RWPE1 (cell line): ENCODE measurements at regions not wholly inside any gene's neighbourhood (a gene's known extent, or its start where the extent isn't known, plus 50 kb on each side); places are given as distances from the start of the nearest gene placed in this dataset.

Experiments
- CTCF ChIA-PET: fragments of 350-600 bp; sonication (Branson Sonifier 250); formaldehyde crosslinking; extraction: SDS; loops from one replicate; lab custom pipeline; 2021; lab: Yijun Ruan, JAX
- POLR2A ChIA-PET: fragments of 400-600 bp; formaldehyde crosslinking; extraction: SDS; loops from one replicate; lab custom pipeline; 2020; ENCODE audit warnings: antibody characterized with exemption; ENCODE audit not compliant: low non-redundant PET; lab: Yijun Ruan, JAX
- DNase-seq: peaks from one replicate; pipeline ENCODE4 v3.0.0; 2012; ENCODE audit warnings: low spot score
- H3K27ac ChIP-seq: fragments of 450-650 bp; 2 replicates; pipeline ENCODE4 v1.5.1; 2017
- CTCF ChIP-seq: fragments of 450-650 bp; conservative IDR thresholded peaks from 2 replicates; pipeline ENCODE4 v1.5.1; 2017; ENCODE audit warnings: low read depth, mild to moderate bottlenecking

- DNase-seq = no peak
- no peak for TF ChIP-seq CTCF
- H3K27ac ChIP-seq = no peak overlapping the region
- ChIA-PET POLR2A (no interaction called here), CTCF (no interaction called here)
Observed at GRCh38 chr3:78165876-78166275, 1126.0 kb downstream of the ROBO2 start.

GRCh38 chr3:78174821-78175220 is 1134.9 kb downstream of the ROBO2 start:
- POLR2A ChIA-PET = no interaction called here
- no peak for TF ChIP-seq CTCF
- H3K27ac ChIP-seq = no peak overlapping the region
- no peak for DNase-seq
- CTCF ChIA-PET = no interaction called here

DNA sequence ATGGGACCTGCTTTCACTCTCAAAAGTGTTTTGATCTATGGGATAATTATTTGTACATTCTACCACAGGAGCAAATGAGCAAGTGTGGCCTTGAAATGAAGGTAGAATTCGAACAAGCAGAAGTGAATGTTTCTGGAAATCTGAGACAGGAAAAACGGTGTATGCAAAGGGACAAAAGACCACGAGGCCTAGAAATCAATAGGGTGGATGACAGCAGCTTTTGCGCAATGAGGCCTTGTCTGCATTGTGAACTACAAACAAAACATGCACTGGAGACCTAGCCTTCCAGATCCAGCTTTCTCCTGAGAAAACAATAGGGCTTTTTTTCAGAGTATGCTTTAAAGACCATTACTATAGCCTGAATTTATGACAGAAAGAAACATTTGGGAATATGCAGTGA is 1137.0 kb downstream of the ROBO2 start:
- no peak for DNase-seq
- ChIA-PET POLR2A (no interaction called here), CTCF (no interaction called here)
- H3K27ac ChIP-seq = no peak overlapping the region
- no peak for TF ChIP-seq CTCF

- CTCF ChIA-PET = interaction anchor here (0.6 kb wide), 1 partner anchor 279 kb away, joined by 5 read pairs; no protein-coding TSS in a partner anchor
- TF ChIP-seq CTCF = no peak
- DNase-seq = no peak
- POLR2A ChIA-PET = no interaction called here
- no peak overlapping the region for H3K27ac ChIP-seq
Observed at GRCh38 chr3:78177780-78178179, 1137.9 kb downstream of the ROBO2 start.

DNA sequence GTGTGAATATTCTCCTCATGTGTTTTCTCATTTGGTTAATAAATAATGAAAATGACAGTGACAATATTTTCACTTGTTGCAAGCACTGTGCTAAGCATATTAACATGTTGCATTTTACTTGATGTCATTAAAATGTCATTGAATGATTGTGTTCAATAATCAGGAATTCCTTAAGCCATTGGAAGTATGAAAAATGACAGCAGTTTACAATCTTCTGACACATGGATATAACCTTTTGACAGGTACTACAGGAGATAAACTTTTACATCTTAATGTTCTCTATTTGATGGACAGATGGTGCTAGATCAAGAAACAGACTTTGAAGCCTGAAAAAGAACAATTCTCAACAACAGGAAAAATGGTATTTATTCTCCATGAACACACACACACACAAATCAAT is 1138.3 kb downstream of the ROBO2 start:
- TF ChIP-seq CTCF = no peak
- DNase-seq = no peak
- ChIA-PET CTCF (no interaction called here), POLR2A (no interaction called here)
- H3K27ac ChIP-seq = no peak overlapping the region

DNA sequence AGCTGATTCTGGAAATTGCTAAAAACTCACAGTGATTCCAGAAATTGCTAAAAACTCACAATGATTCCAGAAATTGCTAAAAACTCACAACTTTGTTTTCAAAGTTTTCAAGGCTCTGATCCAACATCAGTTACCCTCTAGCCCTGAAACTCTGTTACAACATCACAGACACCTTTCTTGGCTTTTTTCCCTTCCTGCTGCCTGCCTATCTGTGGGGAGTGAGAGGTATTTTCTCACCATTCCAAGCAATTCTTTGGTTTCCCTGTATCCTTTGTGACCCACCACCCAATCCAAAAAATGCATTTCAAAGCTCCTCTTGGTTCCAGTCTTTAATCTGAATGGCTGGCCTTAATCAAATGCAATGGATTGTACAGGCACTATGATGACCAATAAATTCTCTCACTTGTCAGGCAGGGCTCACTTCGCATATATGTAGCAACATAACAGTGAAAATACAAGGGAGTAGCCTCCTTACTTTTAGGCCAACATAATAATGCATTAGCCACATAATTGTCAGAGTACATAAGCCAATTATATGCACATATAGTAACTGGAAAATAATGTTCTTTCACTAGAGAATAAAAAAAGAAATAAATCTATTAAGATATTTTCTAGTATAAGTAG is 1139.0 kb downstream of the ROBO2 start:
- no peak for TF ChIP-seq CTCF
- DNase-seq = no peak
- no peak overlapping the region for H3K27ac ChIP-seq
- CTCF ChIA-PET = no interaction called here
- POLR2A ChIA-PET = no interaction called here
